Stomach (tissue), 8 donors: ENCODE measurements at regions not wholly inside any gene's neighbourhood (a gene's known extent, or its start where the extent isn't known, plus 50 kb on each side); places are given as distances from the start of the nearest gene placed in this dataset.
A peak's percentile ranks its signal among the peaks of the same experiment; 100 is the strongest.
"Not testable (repeated sequence)": the region's sequence is repeated elsewhere in the genome, so short reads cannot be mapped to it uniquely, and the experiment has no call there.

Experiments used
- DNase-seq, 2 donors: peaks; one replicate each; pipeline versions ENCODE4 v3.0.0 to v3.0.0-alpha.2; 2013 to 2019
- H3K27ac ChIP-seq, 5 donors: fragments of 200-600 bp in 4 of 5; sonication (generic) in 4 of 5; one replicate each; pipeline ENCODE4 v1.5.1; 2013 to 2019; ENCODE audit warnings: mild to moderate bottlenecking in 1 of 5, moderate library complexity in 1 of 5
- H3K27me3 ChIP-seq, 3 donors: fragments of 200-600 bp; sonication (generic); one replicate each; pipeline ENCODE4 v1.5.1; 2017 to 2019; ENCODE audit warnings: mixed run types in 1 of 3
- H3K36me3 ChIP-seq, 4 donors: fragments of 200-600 bp; sonication (generic); 1 replicate in 3 of 4; 2 replicates in 1 of 4; pipeline ENCODE4 v1.5.1; 2016 to 2019
- H3K4me1 ChIP-seq, 4 donors: fragments of 200-600 bp; sonication (generic); one replicate each; pipeline ENCODE4 v1.5.1; 2016 to 2019
- H3K4me3 ChIP-seq, 4 donors: fragments of 200-600 bp; sonication (generic) in 3 of 4; one replicate each; pipeline ENCODE4 v1.5.1; 2016 to 2019; ENCODE audit warnings: mild to moderate bottlenecking in 1 of 4
- H3K9me3 ChIP-seq, 4 donors: fragments of 200-600 bp; sonication (generic); one replicate each; pipeline ENCODE4 v1.5.1; 2016 to 2019
- EP300 ChIP-seq: sonication (generic); formaldehyde crosslinking; IDR thresholded peaks from one replicate; pipeline ENCODE4 v1.6.1; 2017; ENCODE audit warnings: antibody characterized with exemption
- POLR2A ChIP-seq, 4 donors: fragments of 450-650 bp; IDR thresholded peaks; one replicate each; pipeline ENCODE4 v1.6.1; 2016; ENCODE audit warnings: antibody characterized with exemption in 4 of 4, control low read depth in 2 of 4, mild to moderate bottlenecking in 1 of 4, moderate library complexity in 1 of 4
- POLR2AphosphoS5 ChIP-seq, 3 donors: sonication (generic); formaldehyde crosslinking; IDR thresholded peaks; one replicate each; pipeline ENCODE4 v1.6.1; 2016; ENCODE audit warnings: antibody characterized with exemption in 3 of 3
- whole genome bisulfite sequencing, 5 donors: extraction: QIAGEN DNeasy Blood & Tissue Kit in 3 of 5; methylation state at CpG; one replicate each; pipeline versions ENCODE4 v1.1.5 to v1.1.7; 2013 to 2018; 5-methylcytosine and 5-hydroxymethylcytosine counted together
- intact Hi-C: fragments of 100-400 bp; cut with DNase I; formaldehyde crosslinking; loops from one replicate; pipeline ENCODE4 v1.15.1; 2023; ENCODE audit warnings: low total_unique reads
- TF ChIP-seq, protein P1 (sequence below), 7 experiments: fragments of 450-650 bp in 4 of 7; fragments of 200-600 bp in 3 of 7; sonication (generic) in 3 of 7; IDR thresholded peaks; one replicate each; pipeline ENCODE4 v1.5.1; 2016 to 2019; ENCODE audit warnings: antibody characterized with exemption in 7 of 7, control low read depth in 2 of 7, mild to moderate bottlenecking in 1 of 7
- donor health status: healthy with polysubstance abuse.
- donor health status: Bipolar disorder and iron deficiency.
- donor health status: healthy.

DNA sequence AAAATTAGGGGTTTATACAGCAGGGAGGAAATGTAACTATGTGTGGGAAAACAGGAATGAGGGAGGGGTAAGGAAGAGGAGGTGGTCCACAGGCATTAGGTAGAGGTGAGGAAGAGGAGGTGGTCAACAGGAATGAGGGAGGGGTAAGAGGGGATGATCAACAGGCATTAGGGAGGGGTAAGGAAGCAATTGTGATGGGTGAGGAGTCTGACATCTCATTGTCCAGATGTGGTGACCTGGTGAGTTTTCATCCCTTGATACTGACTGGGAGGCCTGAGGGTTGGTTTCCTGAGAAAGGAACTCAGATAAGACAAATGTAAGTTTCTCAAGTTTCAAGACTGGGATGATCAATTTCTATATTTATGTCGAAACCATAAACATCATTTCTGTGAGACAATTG is 206.2 kb upstream of the C16orf82 start:
- intact Hi-C loops = no loop called here
- Histone ChIP-seq H3K36me3 (no peaks in the 10 kb centered on the region), H3K27me3 (no peaks in the 10 kb centered on the region), H3K4me3 (no peak overlapping the region), H3K27ac (no peak overlapping the region), H3K4me1 (no peaks in the 10 kb centered on the region), H3K9me3 (peaks cover 4 to 19% (median 15%) of the 10 kb centered on the region in 4 donors)
- no peak for DNase-seq
- WGBS, 5 donors = 88 to 97% (median 93%) methylated on average over 1 of the region's 1 CpG
- TF ChIP-seq EP300 (no peak), POLR2A (IDR thresholded peaks at IDR 0.05) (no peak), POLR2AphosphoS5 (IDR thresholded peaks at IDR 0.05) (no peak)
- TF ChIP-seq, protein P1, sequence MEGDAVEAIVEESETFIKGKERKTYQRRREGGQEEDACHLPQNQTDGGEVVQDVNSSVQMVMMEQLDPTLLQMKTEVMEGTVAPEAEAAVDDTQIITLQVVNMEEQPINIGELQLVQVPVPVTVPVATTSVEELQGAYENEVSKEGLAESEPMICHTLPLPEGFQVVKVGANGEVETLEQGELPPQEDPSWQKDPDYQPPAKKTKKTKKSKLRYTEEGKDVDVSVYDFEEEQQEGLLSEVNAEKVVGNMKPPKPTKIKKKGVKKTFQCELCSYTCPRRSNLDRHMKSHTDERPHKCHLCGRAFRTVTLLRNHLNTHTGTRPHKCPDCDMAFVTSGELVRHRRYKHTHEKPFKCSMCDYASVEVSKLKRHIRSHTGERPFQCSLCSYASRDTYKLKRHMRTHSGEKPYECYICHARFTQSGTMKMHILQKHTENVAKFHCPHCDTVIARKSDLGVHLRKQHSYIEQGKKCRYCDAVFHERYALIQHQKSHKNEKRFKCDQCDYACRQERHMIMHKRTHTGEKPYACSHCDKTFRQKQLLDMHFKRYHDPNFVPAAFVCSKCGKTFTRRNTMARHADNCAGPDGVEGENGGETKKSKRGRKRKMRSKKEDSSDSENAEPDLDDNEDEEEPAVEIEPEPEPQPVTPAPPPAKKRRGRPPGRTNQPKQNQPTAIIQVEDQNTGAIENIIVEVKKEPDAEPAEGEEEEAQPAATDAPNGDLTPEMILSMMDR (IDR thresholded peaks at IDR 0.05) = no peak

DNA sequence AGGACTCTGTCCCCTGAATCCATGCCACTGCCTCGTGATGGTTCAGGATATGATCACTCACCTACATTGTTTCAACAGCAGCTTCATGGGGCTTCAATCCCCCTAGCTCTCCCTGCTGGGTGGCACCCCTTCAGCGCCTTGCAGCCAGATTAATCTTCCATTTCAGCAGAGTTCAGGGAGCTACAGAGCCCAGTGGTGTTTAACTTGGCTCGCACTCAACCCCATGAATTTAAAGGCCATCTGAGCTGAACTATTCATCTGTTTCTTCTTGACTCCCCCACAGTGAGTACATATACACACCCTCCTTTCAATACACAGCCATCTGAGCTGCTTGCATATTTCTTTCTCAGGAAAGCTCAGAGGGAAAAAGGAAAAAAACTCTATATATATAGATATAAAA is 202.8 kb upstream of the C16orf82 start:
- intact Hi-C loops = no loop called here

DNA sequence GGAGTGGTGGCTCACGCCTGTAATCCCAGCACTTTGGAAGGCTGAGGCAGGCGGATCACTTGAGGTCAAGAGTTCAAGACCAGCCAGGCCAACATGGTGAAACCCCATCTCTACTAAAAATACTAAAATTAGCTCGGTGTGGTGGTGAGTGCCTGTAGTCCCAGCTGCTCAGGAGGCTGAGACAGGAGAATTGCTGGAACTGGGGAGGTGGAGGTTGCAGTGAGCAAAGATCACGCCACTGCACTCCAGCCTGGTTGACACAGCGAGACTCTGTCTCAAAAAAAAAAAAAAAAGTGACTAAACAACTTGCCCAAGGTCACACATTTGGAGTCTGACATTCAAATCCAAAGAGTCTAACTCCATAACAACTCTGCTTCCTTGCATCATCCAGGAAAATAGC is 192.4 kb upstream of the C16orf82 start:
- intact Hi-C loops, H3K27ac ChIP-seq, H3K36me3 ChIP-seq, H3K4me1 ChIP-seq, H3K4me3 ChIP-seq, DNase-seq, H3K9me3 ChIP-seq, H3K27me3 ChIP-seq: not testable (repeated sequence)
- WGBS, 5 donors = 60 to 76% (median 72%) methylated on average over 5 of the region's 5 CpGs

More for the DNA sequence above, 202.8 kb upstream of the C16orf82 start:
- 16 to 39% (median 23%) methylated on average over 3 of the region's 3 CpGs for WGBS, 5 donors
- Histone ChIP-seq H3K27me3 (no peaks in the 10 kb centered on the region), H3K9me3 (peaks cover 4 to 19% (median 15%) of the 10 kb centered on the region in 4 donors), H3K4me3 (no peak overlapping the region), H3K27ac (no peak overlapping the region), H3K4me1 (no peaks in the 10 kb centered on the region), H3K36me3 (no peaks in the 10 kb centered on the region)
- TF ChIP-seq EP300 (no peak), POLR2AphosphoS5 (IDR thresholded peaks at IDR 0.05) (no peak), POLR2A (IDR thresholded peaks at IDR 0.05) (no peak)
- TF ChIP-seq, protein P1 (IDR thresholded peaks at IDR 0.05) = no peak
- DNase-seq = peak in 1 of 2 donors; percentile 66

DNA sequence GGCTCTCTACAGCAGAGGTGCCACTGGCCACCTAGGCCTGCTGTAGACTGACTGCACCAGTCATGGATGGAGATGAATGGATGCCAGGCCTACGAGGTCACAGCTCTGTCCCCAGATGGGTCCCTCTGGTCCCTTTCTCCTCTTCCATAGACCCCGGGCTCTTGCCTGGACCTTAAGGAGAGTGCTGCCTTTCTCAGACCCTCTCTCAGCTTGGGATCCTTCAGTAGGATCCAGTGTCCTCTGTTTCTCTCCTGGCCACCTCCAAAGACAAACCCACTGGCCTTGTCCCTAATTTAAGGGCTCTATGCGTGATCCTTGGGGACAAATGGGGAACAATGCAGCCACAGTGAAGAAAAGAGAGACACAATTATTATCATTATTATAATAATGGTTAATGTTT is 189.3 kb upstream of the C16orf82 start:
- Histone ChIP-seq H3K9me3 (peaks cover 0 to 6% (median 2%) of the 10 kb centered on the region in 4 donors), H3K27me3 (no peaks in the 10 kb centered on the region), H3K4me1 (no peaks in the 10 kb centered on the region), H3K4me3 (no peak overlapping the region), H3K36me3 (no peaks in the 10 kb centered on the region), H3K27ac (no peak overlapping the region)
- intact Hi-C loops = no loop called here
- DNase-seq = no peak
- no peak for TF ChIP-seq EP300
- TF ChIP-seq, protein P1 (IDR thresholded peaks at IDR 0.05) = no peak
- no peak for TF ChIP-seq POLR2AphosphoS5 (IDR thresholded peaks at IDR 0.05)
- no peak for TF ChIP-seq POLR2A (IDR thresholded peaks at IDR 0.05)
- WGBS, 5 donors = 78 to 87% (median 85%) methylated on average over 3 of the region's 3 CpGs

DNA sequence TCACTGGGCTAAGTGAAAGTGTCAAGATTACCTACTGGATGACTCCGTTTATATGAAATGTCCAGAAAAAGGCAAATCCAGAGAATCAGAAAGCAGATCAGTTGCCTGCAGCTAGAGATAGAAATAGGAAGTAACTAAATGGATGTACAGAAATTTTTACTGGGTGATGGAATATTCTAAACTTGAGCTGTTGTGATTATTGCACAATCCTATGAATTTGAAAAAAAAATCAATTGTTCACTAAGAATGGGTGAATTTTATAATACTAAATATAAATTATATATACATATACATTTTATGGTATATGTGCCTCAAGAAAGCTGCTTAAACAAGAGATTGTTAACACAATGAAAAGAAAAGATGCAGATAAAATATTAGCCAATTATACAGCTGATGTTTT is 181.1 kb upstream of the C16orf82 start:
- TF ChIP-seq, protein P1 (IDR thresholded peaks at IDR 0.05) = no peak
- TF ChIP-seq POLR2A (IDR thresholded peaks at IDR 0.05) = no peak
- no peak for TF ChIP-seq EP300
- TF ChIP-seq POLR2AphosphoS5 (IDR thresholded peaks at IDR 0.05) = no peak

More for the DNA sequence above, 181.1 kb upstream of the C16orf82 start:
- Histone ChIP-seq H3K27ac (no peak overlapping the region), H3K4me1 (no peaks in the 10 kb centered on the region), H3K4me3 (no peak overlapping the region), H3K9me3 (peaks cover 0 to 9% (median 0%) of the 10 kb centered on the region in 4 donors), H3K36me3 (no peaks in the 10 kb centered on the region), H3K27me3 (no peaks in the 10 kb centered on the region)
- no peak for DNase-seq
- intact Hi-C loops = no loop called here
- 81 to 95% (median 85%) methylated on average over 1 of the region's 1 CpG for WGBS, 5 donors
